ENCODE measurements at regions not wholly inside any gene's neighbourhood (a gene's known extent, or its start where the extent isn't known, plus 50 kb on each side); places are given as distances from the start of the nearest gene placed in this dataset.

GRCh38 chr18:41593171-41593675, 361.8 kb upstream of the PIK3C3 start:
- no peaks in the 10 kb centered on the region for H3K36me3 ChIP-seq (ENCODE audit: control insufficient read depth, low read length)
- no peaks in the 10 kb centered on the region for H3K27me3 ChIP-seq (ENCODE audit: control insufficient read depth, low read length)
- no peak overlapping the region for H3K4me3 ChIP-seq (ENCODE audit: low read length)
- H3K79me2 ChIP-seq (ENCODE audit: control insufficient read depth, low read length): no peaks in the 10 kb centered on the region
- no peak overlapping the region for H3K4me2 ChIP-seq (ENCODE audit: low read length)
- no peaks in the 10 kb centered on the region for H3F3A ChIP-seq (ENCODE audit: control insufficient read depth, insufficient read depth)
- H3K4me1 ChIP-seq (ENCODE audit: control insufficient read depth, low read length): no peaks in the 10 kb centered on the region
- no peaks in the 10 kb centered on the region for H3K9me2 ChIP-seq (replicated peaks; ENCODE audit: control insufficient read depth, low read length)
- no peaks in the 10 kb centered on the region for H4K20me1 ChIP-seq (ENCODE audit: control insufficient read depth, insufficient read depth, low read depth, low read length)
- H3K27ac ChIP-seq (ENCODE audit: low read depth, low read length): no peak overlapping the region
- TF ChIP-seq CTCF (IDR thresholded peaks at IDR 0.05; ENCODE audit: low read depth, low read length, poor library complexity, severe bottlenecking): no peak
- TF ChIP-seq EZH2phosphoT487 (IDR thresholded peaks at IDR 0.05; ENCODE audit: borderline replicate concordance, low read length): no peak
- no peaks in the 10 kb centered on the region for H3K9me3 ChIP-seq (ENCODE audit: control insufficient read depth, insufficient read depth, low read length)

DNA sequence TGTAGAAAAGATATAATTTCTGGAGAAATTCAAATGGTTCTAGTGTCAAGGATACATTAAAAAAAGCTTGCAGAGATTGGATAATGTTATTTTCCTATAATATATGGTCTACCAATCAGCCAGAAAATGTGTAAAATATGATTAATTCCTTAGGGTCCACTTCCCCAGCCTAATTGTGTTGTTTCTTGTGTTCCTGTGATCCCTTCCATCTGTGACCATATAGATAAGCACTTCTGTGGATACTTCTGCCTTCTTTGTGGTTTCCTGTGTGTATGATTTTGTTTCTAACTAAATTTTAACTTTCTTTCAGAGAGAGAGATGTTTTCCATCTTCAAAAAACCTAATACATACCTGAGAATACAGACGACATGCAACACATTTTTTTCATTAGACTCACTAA, 367.1 kb upstream of the PIK3C3 start:
- Histone ChIP-seq H3K27me3 (ENCODE audit: control insufficient read depth, low read length) (no peaks in the 10 kb centered on the region), H4K20me1 (ENCODE audit: control insufficient read depth, insufficient read depth, low read depth, low read length) (no peaks in the 10 kb centered on the region), H3K79me2 (ENCODE audit: control insufficient read depth, low read length) (no peaks in the 10 kb centered on the region), H3K4me3 (ENCODE audit: low read length) (no peak overlapping the region), H3K4me2 (ENCODE audit: low read length) (no peak overlapping the region), H3F3A (ENCODE audit: control insufficient read depth, insufficient read depth) (no peaks in the 10 kb centered on the region), H3K4me1 (ENCODE audit: control insufficient read depth, low read length) (no peaks in the 10 kb centered on the region), H3K9me3 (ENCODE audit: control insufficient read depth, insufficient read depth, low read length) (no peaks in the 10 kb centered on the region), H3K9me2 (replicated peaks; ENCODE audit: control insufficient read depth, low read length) (no peaks in the 10 kb centered on the region), H3K27ac (ENCODE audit: low read depth, low read length) (no peak overlapping the region), H3K36me3 (ENCODE audit: control insufficient read depth, low read length) (no peaks in the 10 kb centered on the region)
- TF ChIP-seq CTCF (IDR thresholded peaks at IDR 0.05; ENCODE audit: low read depth, low read length, poor library complexity, severe bottlenecking) (no peak), EZH2phosphoT487 (IDR thresholded peaks at IDR 0.05; ENCODE audit: borderline replicate concordance, low read length) (no peak)

GRCh38 chr18:41585512-41585911, 369.5 kb upstream of the PIK3C3 start:
- no peak overlapping the region for H3K4me2 ChIP-seq (ENCODE audit: low read length)
- H3F3A ChIP-seq (ENCODE audit: control insufficient read depth, insufficient read depth): no peaks in the 10 kb centered on the region
- H3K4me1 ChIP-seq (ENCODE audit: control insufficient read depth, low read length): no peaks in the 10 kb centered on the region
- TF ChIP-seq EZH2phosphoT487 (IDR thresholded peaks at IDR 0.05; ENCODE audit: borderline replicate concordance, low read length): no peak
- TF ChIP-seq CTCF (IDR thresholded peaks at IDR 0.05; ENCODE audit: low read depth, low read length, poor library complexity, severe bottlenecking): no peak
- H4K20me1 ChIP-seq (ENCODE audit: control insufficient read depth, insufficient read depth, low read depth, low read length): no peaks in the 10 kb centered on the region
- H3K36me3 ChIP-seq (ENCODE audit: control insufficient read depth, low read length): no peaks in the 10 kb centered on the region
- no peak overlapping the region for H3K27ac ChIP-seq (ENCODE audit: low read depth, low read length)
- H3K9me3 ChIP-seq (ENCODE audit: control insufficient read depth, insufficient read depth, low read length): no peaks in the 10 kb centered on the region
- no peak overlapping the region for H3K4me3 ChIP-seq (ENCODE audit: low read length)
- no peaks in the 10 kb centered on the region for H3K9me2 ChIP-seq (replicated peaks; ENCODE audit: control insufficient read depth, low read length)
- no peaks in the 10 kb centered on the region for H3K79me2 ChIP-seq (ENCODE audit: control insufficient read depth, low read length)
- no peaks in the 10 kb centered on the region for H3K27me3 ChIP-seq (ENCODE audit: control insufficient read depth, low read length)

Measured in DOHH2 (cell line).